ENCODE measurements at regions not wholly inside any gene's neighbourhood (a gene's known extent, or its start where the extent isn't known, plus 50 kb on each side); places are given as distances from the start of the nearest gene placed in this dataset.

GRCh38 chr4:162793004-162793403 lies 373.7 kb downstream of the NAF1 start:
- Mint-ChIP-seq H3K27me3 (peaks cover 3% of the 10 kb centered on the region), H3K9me3 (no peaks in the 10 kb centered on the region), H3K4me1 (ENCODE audit: unreplicated experiment) (no peaks in the 10 kb centered on the region), H3K36me3 (no peaks in the 10 kb centered on the region), H3K27ac (no peak overlapping the region), H3K4me3 (no peak overlapping the region)
- TF ChIP-seq, protein P1, sequence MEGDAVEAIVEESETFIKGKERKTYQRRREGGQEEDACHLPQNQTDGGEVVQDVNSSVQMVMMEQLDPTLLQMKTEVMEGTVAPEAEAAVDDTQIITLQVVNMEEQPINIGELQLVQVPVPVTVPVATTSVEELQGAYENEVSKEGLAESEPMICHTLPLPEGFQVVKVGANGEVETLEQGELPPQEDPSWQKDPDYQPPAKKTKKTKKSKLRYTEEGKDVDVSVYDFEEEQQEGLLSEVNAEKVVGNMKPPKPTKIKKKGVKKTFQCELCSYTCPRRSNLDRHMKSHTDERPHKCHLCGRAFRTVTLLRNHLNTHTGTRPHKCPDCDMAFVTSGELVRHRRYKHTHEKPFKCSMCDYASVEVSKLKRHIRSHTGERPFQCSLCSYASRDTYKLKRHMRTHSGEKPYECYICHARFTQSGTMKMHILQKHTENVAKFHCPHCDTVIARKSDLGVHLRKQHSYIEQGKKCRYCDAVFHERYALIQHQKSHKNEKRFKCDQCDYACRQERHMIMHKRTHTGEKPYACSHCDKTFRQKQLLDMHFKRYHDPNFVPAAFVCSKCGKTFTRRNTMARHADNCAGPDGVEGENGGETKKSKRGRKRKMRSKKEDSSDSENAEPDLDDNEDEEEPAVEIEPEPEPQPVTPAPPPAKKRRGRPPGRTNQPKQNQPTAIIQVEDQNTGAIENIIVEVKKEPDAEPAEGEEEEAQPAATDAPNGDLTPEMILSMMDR (conservative IDR thresholded peaks at IDR 0.05): no peak
- no peak for DNase-seq (ENCODE audit: extremely low spot score, unreplicated experiment)

DNA sequence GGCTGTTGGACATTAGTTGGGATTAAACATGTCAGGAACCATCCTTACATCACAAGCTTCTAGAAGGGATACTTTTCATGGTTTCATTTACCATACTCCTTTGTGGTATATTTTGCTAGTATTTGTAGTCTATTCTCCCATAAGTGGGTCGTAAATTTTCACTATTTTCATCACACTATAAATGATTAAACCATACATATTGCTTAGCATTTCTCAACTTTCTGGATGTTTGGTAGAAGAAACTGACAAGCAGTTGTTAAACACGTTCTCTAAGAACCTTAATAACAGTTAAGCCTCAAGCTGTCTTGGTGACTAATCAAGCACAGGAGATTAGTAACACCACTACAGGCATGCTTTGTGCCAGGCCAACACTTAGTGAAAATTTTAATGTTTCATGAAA lies 375.5 kb downstream of the NAF1 start:
- H3K4me3 Mint-ChIP-seq: no peak overlapping the region
- H3K27ac Mint-ChIP-seq: no peak overlapping the region
- TF ChIP-seq, protein P1 (conservative IDR thresholded peaks at IDR 0.05): no peak
- no peaks in the 10 kb centered on the region for H3K9me3 Mint-ChIP-seq
- H3K36me3 Mint-ChIP-seq: no peaks in the 10 kb centered on the region
- peaks cover 3% of the 10 kb centered on the region for H3K27me3 Mint-ChIP-seq
- no peak for DNase-seq (ENCODE audit: extremely low spot score, unreplicated experiment)
- H3K4me1 Mint-ChIP-seq (ENCODE audit: unreplicated experiment): no peaks in the 10 kb centered on the region

- Mint-ChIP-seq H3K36me3 (no peaks in the 10 kb centered on the region), H3K9me3 (no peaks in the 10 kb centered on the region), H3K4me1 (ENCODE audit: unreplicated experiment) (no peaks in the 10 kb centered on the region)
These were observed 379.6 kb downstream of the NAF1 start for GRCh38 chr4:162787120-162787519.

DNA sequence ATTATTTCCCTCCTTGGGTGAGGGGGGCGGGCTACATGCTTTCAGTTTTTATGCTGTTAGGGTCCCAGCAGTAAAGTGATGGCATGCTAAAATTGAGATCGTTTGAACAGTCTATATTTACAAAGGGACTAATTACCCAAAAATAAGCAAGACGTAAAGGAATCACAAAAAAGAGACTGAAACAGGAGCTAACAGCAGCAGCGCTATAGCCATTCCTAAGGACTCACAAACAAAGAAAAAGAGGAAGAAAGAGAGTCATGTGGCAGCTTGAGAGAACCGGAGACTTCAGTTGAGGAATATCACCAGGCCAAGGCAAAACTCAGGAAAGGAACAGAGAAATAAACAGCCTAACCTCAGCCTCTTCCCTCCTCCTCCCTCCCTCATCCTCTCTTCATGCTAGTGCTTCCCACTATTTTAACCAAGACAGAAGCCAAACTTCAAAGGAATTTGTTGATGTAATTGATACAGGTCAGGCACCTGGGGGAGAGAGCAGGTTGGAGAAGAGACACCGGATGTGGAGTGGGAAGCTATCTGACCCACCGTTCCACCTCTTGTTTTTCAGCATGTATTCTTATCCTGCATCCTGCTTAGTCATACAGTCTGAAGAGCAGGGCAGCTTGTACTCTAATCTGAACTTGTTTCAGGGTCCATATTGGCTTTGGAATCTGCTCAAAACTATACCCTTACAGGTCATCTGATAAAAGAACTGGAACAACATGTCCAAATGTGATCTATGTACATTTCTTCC lies 383.7 kb downstream of the NAF1 start:
- Mint-ChIP-seq H3K4me3 (no peak overlapping the region), H3K4me1 (ENCODE audit: unreplicated experiment) (no peaks in the 10 kb centered on the region), H3K27ac (no peak overlapping the region), H3K9me3 (no peaks in the 10 kb centered on the region), H3K36me3 (no peaks in the 10 kb centered on the region), H3K27me3 (no peaks in the 10 kb centered on the region)
- TF ChIP-seq, protein P1 (conservative IDR thresholded peaks at IDR 0.05): no peak
- no peak for DNase-seq (ENCODE audit: extremely low spot score, unreplicated experiment)

More at GRCh38 chr4:162787120-162787519, 379.6 kb downstream of the NAF1 start:
- no peak overlapping the region for H3K4me3 Mint-ChIP-seq
- peaks cover 3% of the 10 kb centered on the region for H3K27me3 Mint-ChIP-seq
- no peak for DNase-seq (ENCODE audit: extremely low spot score, unreplicated experiment)
- no peak overlapping the region for H3K27ac Mint-ChIP-seq
- TF ChIP-seq, protein P1 (conservative IDR thresholded peaks at IDR 0.05): no peak

DNA sequence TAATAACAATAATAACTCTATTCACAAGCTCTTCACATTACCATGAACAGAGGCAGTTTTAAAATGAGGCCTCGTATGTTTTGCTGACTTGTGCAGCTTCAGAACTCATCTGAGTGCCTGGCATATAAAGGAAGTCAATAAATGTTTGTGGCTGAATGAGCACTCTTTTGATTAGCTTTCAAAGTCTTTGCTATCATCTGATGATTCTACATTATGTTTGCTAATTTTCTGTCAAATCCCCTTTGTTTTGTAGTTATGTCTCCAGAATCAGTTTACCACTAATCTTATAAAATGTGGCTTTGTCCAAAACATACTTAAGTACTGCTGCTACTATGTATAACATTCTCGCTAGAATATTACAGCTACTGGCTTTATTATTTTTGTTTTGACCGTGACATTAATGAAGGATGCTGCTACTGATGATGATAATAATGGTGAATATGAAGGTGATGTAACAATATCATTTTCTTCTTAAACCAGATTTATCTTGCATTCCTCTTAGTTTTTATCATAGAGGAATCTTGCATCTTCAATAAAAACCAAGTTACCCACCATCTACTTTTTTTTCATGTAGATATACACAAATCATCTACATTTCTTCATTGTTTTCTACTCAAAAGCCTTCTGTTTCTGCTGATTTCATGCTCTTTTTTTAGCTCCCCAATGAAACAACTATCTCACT lies 384.5 kb downstream of the NAF1 start:
- Mint-ChIP-seq H3K4me1 (ENCODE audit: unreplicated experiment) (no peaks in the 10 kb centered on the region), H3K27ac (no peak overlapping the region), H3K4me3 (no peak overlapping the region), H3K36me3 (no peaks in the 10 kb centered on the region), H3K27me3 (no peaks in the 10 kb centered on the region), H3K9me3 (no peaks in the 10 kb centered on the region)
- DNase-seq (ENCODE audit: extremely low spot score, unreplicated experiment): no peak
- TF ChIP-seq, protein P1 (conservative IDR thresholded peaks at IDR 0.05): no peak

Measured in type B pancreatic cell (in vitro differentiated cells).